ENCODE measurements at regions not wholly inside any gene's neighbourhood (a gene's known extent, or its start where the extent isn't known, plus 50 kb on each side); places are given as distances from the start of the nearest gene placed in this dataset.

DNA sequence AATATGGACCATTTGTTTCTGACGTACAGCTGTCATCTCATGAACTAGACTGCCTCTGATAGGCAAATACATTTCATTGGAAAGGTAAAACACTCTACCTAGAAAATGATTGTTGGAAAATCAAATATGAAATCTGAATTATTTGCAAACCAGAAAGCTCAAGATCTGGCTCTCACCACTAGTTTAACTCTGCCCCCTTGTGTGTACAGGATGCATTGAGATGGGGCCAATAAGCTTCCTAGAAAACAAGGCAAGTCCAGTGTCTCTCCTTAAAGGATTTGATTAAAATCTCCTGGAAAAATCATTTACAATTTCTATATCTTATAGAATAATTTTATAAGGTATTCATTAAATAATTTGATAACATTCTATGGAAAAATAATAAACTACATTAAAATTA is 311.9 kb upstream of the ANKH start:
- DNase-seq (ENCODE audit: insufficient read length, low spot score) (no peak), FAIRE-seq (no peak)
- TF ChIP-seq, protein P1, sequence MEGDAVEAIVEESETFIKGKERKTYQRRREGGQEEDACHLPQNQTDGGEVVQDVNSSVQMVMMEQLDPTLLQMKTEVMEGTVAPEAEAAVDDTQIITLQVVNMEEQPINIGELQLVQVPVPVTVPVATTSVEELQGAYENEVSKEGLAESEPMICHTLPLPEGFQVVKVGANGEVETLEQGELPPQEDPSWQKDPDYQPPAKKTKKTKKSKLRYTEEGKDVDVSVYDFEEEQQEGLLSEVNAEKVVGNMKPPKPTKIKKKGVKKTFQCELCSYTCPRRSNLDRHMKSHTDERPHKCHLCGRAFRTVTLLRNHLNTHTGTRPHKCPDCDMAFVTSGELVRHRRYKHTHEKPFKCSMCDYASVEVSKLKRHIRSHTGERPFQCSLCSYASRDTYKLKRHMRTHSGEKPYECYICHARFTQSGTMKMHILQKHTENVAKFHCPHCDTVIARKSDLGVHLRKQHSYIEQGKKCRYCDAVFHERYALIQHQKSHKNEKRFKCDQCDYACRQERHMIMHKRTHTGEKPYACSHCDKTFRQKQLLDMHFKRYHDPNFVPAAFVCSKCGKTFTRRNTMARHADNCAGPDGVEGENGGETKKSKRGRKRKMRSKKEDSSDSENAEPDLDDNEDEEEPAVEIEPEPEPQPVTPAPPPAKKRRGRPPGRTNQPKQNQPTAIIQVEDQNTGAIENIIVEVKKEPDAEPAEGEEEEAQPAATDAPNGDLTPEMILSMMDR (IDR thresholded peaks at IDR 0.05; ENCODE audit: insufficient read depth, missing control alignments) = no peak

DNA sequence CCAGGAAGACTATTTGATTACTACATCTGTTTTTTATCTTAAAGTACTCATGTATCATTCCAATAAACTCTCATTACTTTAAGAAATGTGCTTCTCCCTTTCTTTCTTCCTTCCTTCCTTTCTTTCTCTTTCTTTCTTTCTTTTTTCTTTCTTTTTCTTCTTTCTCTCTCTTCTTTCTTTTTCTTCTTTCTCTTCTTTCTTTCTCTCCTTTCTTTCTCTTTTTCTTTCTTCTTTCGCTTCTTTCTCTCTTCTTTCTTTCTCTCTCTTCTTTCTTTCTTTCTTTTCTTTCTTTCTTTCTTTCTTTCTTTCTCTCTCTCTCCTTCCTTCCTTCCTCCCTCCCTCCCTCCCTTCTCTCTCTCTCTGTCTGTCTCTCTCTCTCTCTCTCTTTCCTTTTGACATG is 298.6 kb upstream of the ANKH start:
- FAIRE-seq = no peak
- TF ChIP-seq, protein P1 (IDR thresholded peaks at IDR 0.05; ENCODE audit: insufficient read depth, missing control alignments) = no peak

DNA sequence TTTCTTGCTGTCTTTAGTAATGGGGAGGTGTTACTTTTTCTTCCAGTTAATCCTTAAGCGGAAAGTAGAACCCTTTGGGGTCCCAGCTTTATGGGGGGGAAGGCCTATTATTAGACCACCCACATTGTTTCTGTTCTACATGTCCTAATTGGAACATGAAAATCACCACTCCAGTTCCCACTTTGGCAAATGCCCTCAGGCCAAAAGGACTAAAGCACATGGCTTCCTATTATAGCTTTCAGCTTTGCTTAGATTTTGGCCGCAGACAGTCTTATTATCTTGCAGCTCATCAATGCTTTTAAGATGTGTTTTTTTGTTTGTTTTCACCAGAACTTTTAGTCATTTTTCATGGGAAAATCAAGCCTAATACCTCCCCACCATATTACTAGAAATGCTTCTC is 296.8 kb upstream of the ANKH start:
- TF ChIP-seq, protein P1 (IDR thresholded peaks at IDR 0.05; ENCODE audit: insufficient read depth, missing control alignments) = no peak
- no peak for DNase-seq (ENCODE audit: insufficient read length, low spot score)
- no peak for FAIRE-seq

More for the DNA sequence above, 298.6 kb upstream of the ANKH start:
- no peak for DNase-seq (ENCODE audit: insufficient read length, low spot score)

DNA sequence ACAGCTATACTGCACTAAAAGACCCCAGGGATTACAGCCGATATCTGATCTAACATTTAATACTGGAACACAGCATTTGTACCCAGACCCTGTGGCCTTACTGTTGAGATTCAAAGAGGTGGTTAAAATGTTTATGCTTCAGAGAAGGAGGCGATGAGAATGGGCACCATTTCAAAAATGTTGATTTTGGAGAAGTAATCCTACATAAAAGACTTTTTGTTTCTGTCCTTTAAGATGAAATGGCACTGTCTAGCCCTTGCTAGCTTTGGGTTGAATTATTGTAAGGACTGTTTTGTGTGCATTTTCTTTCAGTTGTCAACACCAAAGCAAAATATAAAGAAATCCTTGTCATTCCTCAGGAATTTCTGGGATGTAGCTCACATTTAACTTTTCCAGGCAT is 288.5 kb upstream of the ANKH start:
- FAIRE-seq (no peak), DNase-seq (ENCODE audit: insufficient read length, low spot score) (no peak)
- TF ChIP-seq, protein P1 (IDR thresholded peaks at IDR 0.05; ENCODE audit: insufficient read depth, missing control alignments) = no peak

DNA sequence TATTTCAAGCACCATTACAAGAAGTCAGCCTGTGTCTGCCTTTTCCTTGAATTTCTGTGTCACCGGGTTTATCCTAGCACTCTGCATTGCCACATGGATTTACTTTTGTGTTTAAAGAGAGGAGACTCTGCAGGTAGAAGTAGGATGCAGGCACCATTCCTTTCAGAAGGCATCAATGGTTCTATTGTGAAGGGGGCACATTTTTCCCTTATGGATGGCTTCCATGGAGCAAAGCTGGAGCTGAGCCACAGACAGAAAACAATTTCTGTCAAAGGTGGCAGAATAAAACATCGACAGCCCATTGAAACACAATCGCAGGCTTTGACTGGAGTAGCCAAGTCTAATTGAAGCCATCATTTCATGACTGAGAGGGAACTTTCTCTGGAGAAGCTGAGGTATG is 288.0 kb upstream of the ANKH start:
- FAIRE-seq (no peak), DNase-seq (ENCODE audit: insufficient read length, low spot score) (no peak)
- TF ChIP-seq, protein P1 (IDR thresholded peaks at IDR 0.05; ENCODE audit: insufficient read depth, missing control alignments) = no peak

DNA sequence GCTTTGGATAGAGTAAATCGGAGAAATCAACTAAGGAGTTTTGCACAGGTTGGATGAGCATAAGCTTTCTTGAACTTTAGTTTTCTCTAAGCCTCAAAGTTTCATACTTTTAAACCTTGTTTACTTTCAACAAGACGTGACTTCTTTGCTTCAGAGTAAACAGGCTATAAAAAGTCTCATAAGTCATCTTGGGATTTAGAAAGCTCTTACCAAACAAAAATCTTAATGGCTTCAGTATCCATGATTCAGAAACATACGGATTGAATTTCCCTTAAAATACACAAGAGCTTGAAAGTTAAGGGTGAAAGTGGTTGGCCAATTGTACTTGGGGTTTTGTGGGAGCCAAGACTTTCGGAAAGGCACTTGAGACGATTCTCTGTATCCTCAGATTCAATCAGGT is 270.9 kb upstream of the ANKH start:
- TF ChIP-seq, protein P1 (IDR thresholded peaks at IDR 0.05; ENCODE audit: insufficient read depth, missing control alignments) = no peak
- FAIRE-seq = no peak
- DNase-seq (ENCODE audit: insufficient read length, low spot score) = no peak

DNA sequence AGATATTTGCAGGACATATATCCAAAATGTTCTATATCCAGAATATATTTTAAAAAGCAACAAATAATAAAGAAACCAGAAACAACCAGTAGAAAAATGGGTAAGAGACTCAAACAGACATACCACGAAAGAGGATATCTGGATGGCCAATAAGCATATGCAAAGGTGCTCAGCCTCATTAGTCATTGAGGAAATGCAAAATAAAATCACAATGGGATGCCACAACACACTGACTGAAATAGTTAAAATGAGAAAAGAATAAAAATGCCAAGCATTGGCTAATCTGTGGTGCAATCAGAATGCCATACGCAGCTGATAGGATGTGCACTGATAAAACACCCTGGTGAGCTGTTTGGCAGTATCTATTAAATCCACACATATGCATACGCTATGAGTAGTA is 265.8 kb upstream of the ANKH start:
- TF ChIP-seq, protein P1 (IDR thresholded peaks at IDR 0.05; ENCODE audit: insufficient read depth, missing control alignments) = no peak
- DNase-seq (ENCODE audit: insufficient read length, low spot score) (no peak), FAIRE-seq (no peak)
